GM18907 (cell line): ENCODE measurements at regions not wholly inside any gene's neighbourhood (a gene's known extent, or its start where the extent isn't known, plus 50 kb on each side); places are given as distances from the start of the nearest gene placed in this dataset.

Source experiments
- ATAC-seq: cut with Tn5 transposase; IDR thresholded peaks from one replicate; pipeline ENCODE4 v1.9.1; 2021; ENCODE audit warnings: mild to moderate bottlenecking, moderate library complexity; ENCODE audit not compliant: unreplicated experiment

GRCh38 chr16:80309178-80309577 lies 231.6 kb upstream of the DYNLRB2 start:
- ATAC-seq = no peak

GRCh38 chr16:80305410-80305809 lies 235.4 kb upstream of the DYNLRB2 start:
- ATAC-seq = no peak

- no peak for ATAC-seq
Measured at GRCh38 chr16:80303691-80304090, 237.1 kb upstream of the DYNLRB2 start.

- ATAC-seq = no peak
Measured at GRCh38 chr16:80300876-80301275, 239.9 kb upstream of the DYNLRB2 start.

- ATAC-seq = no peak
Measured at GRCh38 chr16:80300456-80300855, 240.3 kb upstream of the DYNLRB2 start.

- ATAC-seq = no peak
Measured at GRCh38 chr16:80299416-80299815, 241.4 kb upstream of the DYNLRB2 start.

GRCh38 chr16:80298676-80299075 lies 242.1 kb upstream of the DYNLRB2 start:
- ATAC-seq = no peak

- no peak for ATAC-seq
Measured at GRCh38 chr16:80296034-80296433, 244.8 kb upstream of the DYNLRB2 start.

- no peak for ATAC-seq
Measured at GRCh38 chr16:80294172-80294571, 246.6 kb upstream of the DYNLRB2 start.

GRCh38 chr16:80288616-80289015 lies 252.2 kb upstream of the DYNLRB2 start:
- ATAC-seq = no peak

- ATAC-seq = no peak
Measured at GRCh38 chr16:80287674-80288073, 253.1 kb upstream of the DYNLRB2 start.

- ATAC-seq = no peak
Measured at GRCh38 chr16:80285104-80285503, 255.7 kb upstream of the DYNLRB2 start.

- no peak for ATAC-seq
Measured at GRCh38 chr16:80283466-80284392, 257.1 kb upstream of the DYNLRB2 start.

- ATAC-seq = no peak
Measured at GRCh38 chr16:80280557-80280956, 260.2 kb upstream of the DYNLRB2 start.

- no peak for ATAC-seq
Measured at GRCh38 chr16:80279656-80280055, 261.1 kb upstream of the DYNLRB2 start.

- no peak for ATAC-seq
Measured at GRCh38 chr16:80277182-80277581, 263.6 kb upstream of the DYNLRB2 start.

GRCh38 chr16:80274576-80275191 lies 266.1 kb upstream of the DYNLRB2 start:
- no peak for ATAC-seq

- ATAC-seq = no peak
Measured at GRCh38 chr16:80273635-80274538, 266.9 kb upstream of the DYNLRB2 start.

- ATAC-seq = no peak
Measured at GRCh38 chr16:80265624-80266306, 275.0 kb upstream of the DYNLRB2 start.

- no peak for ATAC-seq
Measured at GRCh38 chr16:80263848-80264694, 276.7 kb upstream of the DYNLRB2 start.
